SK-N-SH treated with all-trans-retinoic acid at 6 μM for 48 hours (cell line): ENCODE measurements at regions not wholly inside any gene's neighbourhood (a gene's known extent, or its start where the extent isn't known, plus 50 kb on each side); places are given as distances from the start of the nearest gene placed in this dataset.

Source experiments
- ATAC-seq: fragments of 200-7000 bp; cut with Tn5 transposase; 3 replicates; pipeline ENCODE4 v1.9.1; 2020; ENCODE audit warnings: mild to moderate bottlenecking, moderate library complexity
- ARNTL ChIP-seq: fragments of 450-650 bp; formaldehyde crosslinking; IDR thresholded peaks from 2 replicates; pipeline ENCODE4 v1.5.0; 2020; ENCODE audit warnings: low read depth, mild to moderate bottlenecking, moderate library complexity, borderline replicate concordance
- BACH2 ChIP-seq: fragments of 250-450 bp; sonication (Bioruptor Pico); IDR thresholded peaks from 2 replicates; pipeline ENCODE4 v1.9.0; 2021; ENCODE audit warnings: mild to moderate bottlenecking, borderline replicate concordance
- CSRNP3 ChIP-seq: fragments of 250-450 bp; sonication (Bioruptor Pico); IDR thresholded peaks from 2 replicates; pipeline ENCODE4 v1.5.1; 2021; ENCODE audit warnings: mild to moderate bottlenecking, moderate library complexity
- GLIS3 ChIP-seq: fragments of 250-450 bp; sonication (Bioruptor Pico); IDR thresholded peaks from 2 replicates; pipeline ENCODE4 v1.5.0; 2020; ENCODE audit warnings: mild to moderate bottlenecking, moderate library complexity
- ISL1 ChIP-seq: fragments of 250-450 bp; sonication (Bioruptor Pico); IDR thresholded peaks from 2 replicates; pipeline ENCODE4 v2.1.2; 2022; ENCODE audit warnings: mild to moderate bottlenecking, moderate library complexity
- POU6F1 ChIP-seq: fragments of 250-450 bp; sonication (Bioruptor Pico); IDR thresholded peaks from 2 replicates; pipeline ENCODE4 v1.8.0; 2021; ENCODE audit warnings: low read depth, mild to moderate bottlenecking, moderate library complexity, borderline replicate concordance
- PPARA ChIP-seq: fragments of 250-450 bp; sonication (Bioruptor Pico); IDR thresholded peaks from 2 replicates; pipeline ENCODE4 v1.5.0; 2020; ENCODE audit warnings: mild to moderate bottlenecking, borderline replicate concordance
- RARB ChIP-seq: fragments of 250-450 bp; sonication (Bioruptor Pico); IDR thresholded peaks from 2 replicates; pipeline ENCODE4 v1.8.0; 2021; ENCODE audit warnings: mild to moderate bottlenecking, moderate library complexity
- SNAI2 ChIP-seq: fragments of 250-450 bp; sonication (Bioruptor Pico); IDR thresholded peaks from 2 replicates; pipeline ENCODE4 v1.5.0; 2020; ENCODE audit warnings: mild to moderate bottlenecking, moderate library complexity
- TCF4 ChIP-seq: fragments of 250-450 bp; sonication (Bioruptor Pico); IDR thresholded peaks from 2 replicates; pipeline ENCODE4 v1.8.0; 2021; ENCODE audit warnings: mild to moderate bottlenecking, moderate library complexity, borderline replicate concordance
- TOX ChIP-seq: fragments of 250-450 bp; sonication (Bioruptor Pico); IDR thresholded peaks from 2 replicates; pipeline ENCODE4 v1.8.0; 2021; ENCODE audit warnings: mild to moderate bottlenecking, moderate library complexity, borderline replicate concordance
- TSHZ2 ChIP-seq: fragments of 250-450 bp; sonication (Bioruptor Pico); IDR thresholded peaks from 2 replicates; pipeline ENCODE4 v1.5.0; 2020; ENCODE audit warnings: mild to moderate bottlenecking, moderate library complexity
- ZFP30 ChIP-seq: fragments of 450-650 bp; formaldehyde crosslinking; IDR thresholded peaks from 2 replicates; pipeline ENCODE4 v1.5.0; 2022; ENCODE audit warnings: mild to moderate bottlenecking, moderate library complexity
- ZNF70 ChIP-seq: fragments of 450-650 bp; formaldehyde crosslinking; IDR thresholded peaks from 2 replicates; pipeline ENCODE4 v1.5.0; 2020; ENCODE audit warnings: mild to moderate bottlenecking, moderate library complexity
- ZNF8 ChIP-seq: fragments of 450-650 bp; formaldehyde crosslinking; IDR thresholded peaks from 2 replicates; pipeline ENCODE4 v1.5.0; 2020; ENCODE audit warnings: mild to moderate bottlenecking, moderate library complexity

GRCh38 chr1:81313289-81313688 is 487.4 kb upstream of the ADGRL2 start (continued):
- TF ChIP-seq TSHZ2 (CRISPR knock-in tag) (no peak), TCF4 (CRISPR knock-in tag) (no peak), ZFP30 (CRISPR knock-in tag) (no peak), BACH2 (CRISPR knock-in tag) (no peak), ZNF8 (CRISPR knock-in tag) (no peak), CSRNP3 (CRISPR knock-in tag) (no peak)

- TF ChIP-seq CSRNP3 (CRISPR knock-in tag), result no peak
- no peak for TF ChIP-seq ZNF70 (CRISPR knock-in tag)
- TF ChIP-seq ARNTL (CRISPR knock-in tag), result no peak
- no peak for TF ChIP-seq TOX (CRISPR knock-in tag)
- TF ChIP-seq POU6F1 (CRISPR knock-in tag), result no peak
- no peak for TF ChIP-seq PPARA (CRISPR knock-in tag)
- no peak for TF ChIP-seq TSHZ2 (CRISPR knock-in tag)
- no peak for TF ChIP-seq SNAI2 (CRISPR knock-in tag)
- no peak for TF ChIP-seq TCF4 (CRISPR knock-in tag)
- TF ChIP-seq ZFP30 (CRISPR knock-in tag), result no peak
- no peak for TF ChIP-seq GLIS3 (CRISPR knock-in tag)
- no peak for TF ChIP-seq BACH2 (CRISPR knock-in tag)
- no peak for TF ChIP-seq RARB (CRISPR knock-in tag)
Measured at GRCh38 chr1:81312272-81312754, 488.4 kb upstream of the ADGRL2 start.

DNA sequence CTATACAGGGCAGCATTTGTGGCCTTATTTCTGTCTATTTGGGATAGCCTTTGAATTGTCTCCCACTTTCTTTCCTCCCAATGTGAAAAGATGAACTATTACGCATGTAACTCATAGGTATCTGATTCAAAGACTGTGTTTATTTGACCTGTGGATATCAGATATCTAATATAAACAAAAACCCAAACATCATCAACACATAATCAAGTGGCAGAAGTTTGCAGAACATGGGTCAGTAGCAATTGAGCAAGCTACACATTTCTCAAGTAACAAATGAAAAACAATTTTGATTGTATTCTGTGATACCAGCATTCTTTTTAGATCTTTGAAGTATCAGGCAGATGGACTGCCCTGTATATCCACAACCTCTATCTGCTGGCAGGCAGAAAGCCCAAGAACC is 490.5 kb upstream of the ADGRL2 start:
- no peak for TF ChIP-seq PPARA (CRISPR knock-in tag)
- TF ChIP-seq CSRNP3 (CRISPR knock-in tag), result no peak
- TF ChIP-seq TOX (CRISPR knock-in tag), result no peak
- TF ChIP-seq RARB (CRISPR knock-in tag), result no peak
- TF ChIP-seq TSHZ2 (CRISPR knock-in tag), result no peak
- TF ChIP-seq SNAI2 (CRISPR knock-in tag), result no peak
- TF ChIP-seq ISL1 (CRISPR knock-in tag), result no peak
- TF ChIP-seq ZNF70 (CRISPR knock-in tag), result no peak
- ATAC-seq, result no peak

More at GRCh38 chr1:81312272-81312754, 488.4 kb upstream of the ADGRL2 start:
- no peak for ATAC-seq
